Smooth muscle cell (in vitro differentiated cells): ENCODE measurements at regions not wholly inside any gene's neighbourhood (a gene's known extent, or its start where the extent isn't known, plus 50 kb on each side); places are given as distances from the start of the nearest gene placed in this dataset.

Source experiments
- DNase-seq: peaks from one replicate; lab custom pipeline; 2025; ENCODE audit not compliant: unreplicated experiment; lab: John Stamatoyannopoulos, UW
- H2AFZ ChIP-seq: fragments of 200-600 bp; sonication (generic); 2 replicates; pipeline ENCODE4 v1.6.0; 2016; ENCODE audit warnings: antibody characterized with exemption, low read depth, mild to moderate bottlenecking
- H3F3A ChIP-seq: fragments of 200-600 bp; sonication (generic); 2 replicates; pipeline ENCODE4 v1.6.0; 2017; ENCODE audit warnings: antibody characterized with exemption, low read depth
- H3K27ac ChIP-seq: fragments of 200-600 bp; sonication (generic); 2 replicates; pipeline ENCODE4 v1.5.1; 2016; ENCODE audit warnings: low read depth, mild to moderate bottlenecking
- H3K27me3 ChIP-seq: fragments of 200-600 bp; sonication (generic); 2 replicates; pipeline ENCODE4 v1.6.1; 2016; ENCODE audit warnings: low read depth, mild to moderate bottlenecking
- H3K36me3 ChIP-seq: fragments of 200-600 bp; sonication (generic); 2 replicates; pipeline ENCODE4 v1.5.1; 2016; ENCODE audit warnings: low read depth
- H3K4me1 ChIP-seq: fragments of 200-600 bp; sonication (generic); 2 replicates; pipeline ENCODE4 v1.5.1; 2016; ENCODE audit warnings: low read depth
- H3K4me2 ChIP-seq: fragments of 200-600 bp; sonication (generic); 2 replicates; pipeline ENCODE4 v1.6.0; 2016; ENCODE audit warnings: mild to moderate bottlenecking
- H3K4me3 ChIP-seq: fragments of 200-600 bp; sonication (generic); 2 replicates; pipeline ENCODE4 v1.5.1; 2016; ENCODE audit warnings: mild to moderate bottlenecking
- H3K79me2 ChIP-seq: fragments of 200-600 bp; sonication (generic); 2 replicates; pipeline ENCODE4 v1.6.0; 2016; ENCODE audit warnings: low read depth, mild to moderate bottlenecking
- H3K9ac ChIP-seq: fragments of 200-600 bp; sonication (generic); 2 replicates; pipeline ENCODE4 v1.6.0; 2016; ENCODE audit warnings: low read depth
- H3K9me3 ChIP-seq: fragments of 200-600 bp; sonication (generic); replicated peaks from 2 replicates; pipeline ENCODE4 v1.5.1; 2016; ENCODE audit warnings: low read depth
- H4K20me1 ChIP-seq: fragments of 200-600 bp; sonication (generic); 2 replicates; pipeline ENCODE4 v1.6.0; 2016; ENCODE audit warnings: low read depth
- CTCF ChIP-seq: fragments of 200-600 bp; sonication (generic); IDR thresholded peaks from 2 replicates; pipeline ENCODE4 v1.5.1; 2017; ENCODE audit warnings: borderline replicate concordance, mild to moderate bottlenecking, antibody characterized with exemption; ENCODE audit not compliant: insufficient read depth, poor library complexity, severe bottlenecking
- WGBS: methylation state at CpG from one replicate; pipeline ENCODE4 v1.1.7; 2016; ENCODE audit warnings: low lambda C conversion rate; 5-methylcytosine and 5-hydroxymethylcytosine counted together

- no peak for DNase-seq
- WGBS: 93% methylated on average over 1 of the region's 1 CpG
- Histone ChIP-seq H3K4me1 (no peaks in the 10 kb centered on the region), H3K27ac (no peak overlapping the region), H3K4me2 (no peak overlapping the region), H4K20me1 (no peaks in the 10 kb centered on the region), H3F3A (no peaks in the 10 kb centered on the region), H2AFZ (no peak overlapping the region), H3K9ac (no peak overlapping the region), H3K79me2 (no peaks in the 10 kb centered on the region), H3K4me3 (no peak overlapping the region), H3K36me3 (no peaks in the 10 kb centered on the region), H3K9me3 (no peaks in the 10 kb centered on the region), H3K27me3 (no peaks in the 10 kb centered on the region)
- no peak for TF ChIP-seq CTCF
These were observed 358.3 kb upstream of the EYS start for GRCh38 chr6:66065313-66065712.

- Histone ChIP-seq H3K27ac (no peak overlapping the region), H3K4me1 (no peaks in the 10 kb centered on the region), H3F3A (no peaks in the 10 kb centered on the region), H3K79me2 (no peaks in the 10 kb centered on the region), H3K4me3 (no peak overlapping the region), H2AFZ (no peak overlapping the region), H3K27me3 (no peaks in the 10 kb centered on the region), H3K9ac (no peak overlapping the region), H3K4me2 (no peak overlapping the region), H3K36me3 (no peaks in the 10 kb centered on the region), H3K9me3 (no peaks in the 10 kb centered on the region), H4K20me1 (no peaks in the 10 kb centered on the region)
- 91% methylated on average over 1 of the region's 1 CpG for WGBS
- no peak for DNase-seq
- no peak for TF ChIP-seq CTCF
These were observed 350.0 kb upstream of the EYS start for GRCh38 chr6:66057034-66057433.

- H4K20me1 ChIP-seq: no peaks in the 10 kb centered on the region
- no peak overlapping the region for H3K27ac ChIP-seq
- H3F3A ChIP-seq: no peaks in the 10 kb centered on the region
- no peak overlapping the region for H2AFZ ChIP-seq
- WGBS: 83% methylated on average over 2 of the region's 2 CpGs
- no peak for TF ChIP-seq CTCF
- no peaks in the 10 kb centered on the region for H3K27me3 ChIP-seq
- no peaks in the 10 kb centered on the region for H3K36me3 ChIP-seq
- DNase-seq: no peak
- H3K9me3 ChIP-seq: no peaks in the 10 kb centered on the region
- no peak overlapping the region for H3K9ac ChIP-seq
- H3K4me1 ChIP-seq: no peaks in the 10 kb centered on the region
- no peak overlapping the region for H3K4me3 ChIP-seq
- no peaks in the 10 kb centered on the region for H3K79me2 ChIP-seq
- H3K4me2 ChIP-seq: no peak overlapping the region
These were observed 347.9 kb upstream of the EYS start for GRCh38 chr6:66054967-66055366.

GRCh38 chr6:66051812-66052211 lies 344.8 kb upstream of the EYS start:
- no peak overlapping the region for H3K9ac ChIP-seq
- no peak for DNase-seq
- TF ChIP-seq CTCF: no peak
- H3K79me2 ChIP-seq: no peaks in the 10 kb centered on the region
- no peaks in the 10 kb centered on the region for H3K36me3 ChIP-seq
- no peak overlapping the region for H3K27ac ChIP-seq
- no peak overlapping the region for H3K4me3 ChIP-seq
- WGBS: 93% methylated on average over 5 of the region's 5 CpGs
- H4K20me1 ChIP-seq: no peaks in the 10 kb centered on the region
- no peak overlapping the region for H2AFZ ChIP-seq
- no peaks in the 10 kb centered on the region for H3K27me3 ChIP-seq
- H3K4me2 ChIP-seq: no peak overlapping the region
- H3F3A ChIP-seq: no peaks in the 10 kb centered on the region
- H3K4me1 ChIP-seq: no peaks in the 10 kb centered on the region
- H3K9me3 ChIP-seq: no peaks in the 10 kb centered on the region
